HG03571 (cell line): ENCODE measurements at regions not wholly inside any gene's neighbourhood (a gene's known extent, or its start where the extent isn't known, plus 50 kb on each side); places are given as distances from the start of the nearest gene placed in this dataset.
"Not testable (repeated sequence)": the region's sequence is repeated elsewhere in the genome, so short reads cannot be mapped to it uniquely, and the experiment has no call there.

Experiments
- ATAC-seq: cut with Tn5 transposase; IDR thresholded peaks from one replicate; pipeline ENCODE4 v1.9.1; 2021; ENCODE audit not compliant: unreplicated experiment

DNA sequence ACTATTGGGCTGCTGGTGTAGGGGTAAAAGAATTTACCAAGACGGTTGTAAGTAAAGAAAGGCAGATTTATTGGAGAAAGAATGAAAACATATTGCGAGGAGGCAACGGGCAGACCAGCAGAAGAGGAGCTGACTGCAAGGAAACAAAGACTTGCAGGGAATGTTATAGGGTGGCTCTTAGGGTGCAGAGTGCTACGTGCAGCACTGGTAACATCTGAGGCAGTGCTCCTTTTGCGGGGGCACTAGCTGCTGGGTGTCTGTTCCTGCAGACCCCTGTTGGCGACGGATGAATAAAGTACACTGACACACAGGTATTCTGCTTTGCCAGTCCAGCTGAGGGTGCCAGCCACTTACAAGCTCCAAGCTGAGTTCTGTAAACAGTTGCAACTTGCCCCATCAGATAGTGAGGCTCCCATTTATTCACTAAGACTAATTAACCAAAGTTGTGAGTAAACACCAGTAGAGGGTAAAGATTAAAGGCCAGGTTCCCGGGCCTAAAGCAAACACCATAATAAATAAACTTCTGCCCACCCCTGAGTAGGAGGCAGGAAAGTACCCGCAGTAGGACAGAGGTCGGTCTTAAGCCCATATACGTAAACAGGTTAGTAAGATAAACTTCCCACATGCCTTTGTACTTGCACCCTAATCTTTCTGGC is 140.2 kb upstream of the KCNK1 start:
- ATAC-seq: no peak

DNA sequence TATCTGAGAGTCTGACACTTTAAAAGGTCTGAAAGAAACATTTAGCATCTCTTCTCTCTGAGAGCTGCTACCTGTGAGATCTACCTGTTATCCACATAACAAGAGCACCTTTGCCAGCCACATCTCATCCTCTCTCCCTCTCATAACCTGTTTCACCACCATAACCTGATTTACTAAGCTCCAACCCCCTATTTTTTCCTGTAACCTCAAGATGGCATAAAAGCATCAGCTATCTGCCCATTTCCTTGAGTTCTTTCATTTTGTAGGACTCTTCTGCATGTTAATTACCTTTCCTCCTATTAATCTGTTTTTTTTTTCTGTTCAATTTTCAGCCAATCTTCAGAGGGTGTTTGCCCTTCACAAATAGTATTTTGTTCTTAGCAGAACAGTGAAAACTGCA is 136.5 kb upstream of the KCNK1 start:
- ATAC-seq: no peak

DNA sequence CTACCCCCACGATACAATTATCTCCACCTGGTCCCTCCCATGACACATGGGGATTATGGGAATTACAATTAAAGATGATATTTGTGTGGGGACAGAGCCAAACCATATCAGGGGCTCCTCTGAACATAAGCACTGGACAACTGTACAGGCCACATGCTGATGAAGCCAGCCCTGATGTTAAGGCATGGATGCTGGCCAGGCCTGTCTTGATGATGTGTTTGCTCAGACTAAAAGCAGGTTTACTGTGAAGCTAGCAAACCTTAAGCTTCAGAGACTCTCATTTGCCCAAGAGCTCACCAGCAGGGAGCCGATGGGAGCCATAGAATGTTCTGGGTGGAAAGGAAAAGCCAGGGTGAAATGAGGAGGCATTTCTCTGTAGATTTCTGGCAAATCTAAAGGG is 135.3 kb upstream of the KCNK1 start:
- no peak for ATAC-seq

DNA sequence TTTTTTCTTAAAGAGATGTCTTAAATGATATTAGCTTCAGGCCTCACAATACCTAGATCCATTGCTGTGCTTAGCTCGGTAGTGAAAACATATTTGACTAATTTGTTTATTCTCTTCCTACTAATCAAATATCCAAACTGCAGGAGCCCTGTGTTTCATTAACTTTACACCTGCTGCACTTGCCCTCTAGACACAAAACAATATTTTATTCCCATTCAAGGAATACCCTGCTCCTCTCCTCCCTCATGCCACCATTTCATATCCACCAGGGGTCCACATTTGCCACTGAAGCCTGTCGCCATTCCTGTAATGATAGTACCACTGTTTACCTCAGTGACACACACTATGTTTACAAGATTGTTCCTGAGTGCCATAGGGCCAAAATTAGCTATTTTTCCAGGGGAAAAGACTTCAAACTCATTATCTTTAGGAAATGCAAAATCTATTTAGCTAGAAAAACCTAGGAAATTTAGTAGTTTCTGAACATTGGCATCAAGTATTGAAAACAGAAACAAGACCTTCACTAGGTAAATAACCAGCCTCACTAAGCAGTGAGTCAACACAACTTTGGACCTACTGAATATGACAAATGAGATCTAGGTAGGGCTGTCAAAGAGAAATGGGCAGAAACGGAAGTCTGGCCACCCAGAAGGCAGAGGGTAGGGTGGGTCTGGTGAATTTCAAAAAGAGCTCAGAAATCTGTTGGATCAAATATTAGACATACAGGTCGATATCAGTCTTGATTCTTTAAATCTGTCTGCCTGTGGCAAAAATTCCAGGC is 134.6 kb upstream of the KCNK1 start:
- no peak for ATAC-seq

DNA sequence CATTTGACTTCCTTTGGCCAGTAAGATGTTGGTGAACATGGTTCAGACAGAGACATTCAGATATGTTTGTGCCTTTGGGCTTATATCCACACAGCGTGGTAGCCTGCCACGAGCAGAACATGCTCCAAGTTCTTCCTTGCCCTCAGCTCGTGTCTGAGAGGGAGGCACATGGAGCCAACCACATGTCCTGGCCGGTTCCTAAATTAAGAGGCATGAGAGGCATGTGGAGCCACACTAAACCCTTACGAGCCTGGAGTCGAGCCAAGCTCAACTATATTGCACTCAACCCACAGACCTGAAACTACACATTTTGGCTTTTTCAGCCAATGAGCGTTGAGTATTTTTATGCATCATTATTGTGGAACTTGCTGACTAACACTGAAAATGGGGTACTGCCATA is 133.7 kb upstream of the KCNK1 start:
- no peak for ATAC-seq

DNA sequence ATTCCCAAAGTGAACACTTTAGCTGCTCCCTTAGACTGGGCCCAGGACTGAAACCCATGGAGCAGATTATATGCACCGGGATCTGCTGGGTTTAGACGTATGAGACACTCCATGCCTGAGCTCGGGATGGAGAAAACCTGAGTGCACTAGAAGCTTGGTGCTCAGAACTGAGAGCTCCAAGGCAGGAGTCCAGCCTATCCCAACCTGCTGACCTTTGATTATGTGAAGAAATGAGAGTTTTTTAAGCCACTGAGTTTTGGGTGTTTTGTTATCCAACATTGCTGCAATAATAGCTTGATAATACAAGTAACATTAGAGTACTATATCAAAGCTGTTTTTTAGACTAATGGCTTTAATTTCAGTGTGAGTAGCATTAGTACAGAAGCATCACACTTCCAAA is 131.5 kb upstream of the KCNK1 start:
- ATAC-seq: no peak

DNA sequence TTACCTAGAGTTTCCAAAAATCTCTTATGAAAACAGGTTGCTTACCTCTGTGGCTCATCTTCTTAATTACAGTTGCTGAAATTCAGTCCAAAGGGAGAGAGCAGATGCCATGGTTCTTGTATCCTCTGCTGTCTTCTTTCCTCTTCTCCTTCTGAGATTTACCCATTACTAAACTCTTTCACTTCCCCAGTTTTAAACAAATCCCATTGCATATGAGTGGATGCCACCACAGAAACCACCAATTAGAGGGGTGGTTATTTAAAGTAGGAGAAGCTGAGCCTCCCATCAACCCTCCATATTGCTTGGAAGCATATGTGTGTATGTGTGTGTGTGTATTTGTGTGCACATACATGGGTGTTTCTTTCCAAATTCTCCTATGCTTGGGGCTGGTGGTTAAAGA is 128.5 kb upstream of the KCNK1 start:
- ATAC-seq: no peak

DNA sequence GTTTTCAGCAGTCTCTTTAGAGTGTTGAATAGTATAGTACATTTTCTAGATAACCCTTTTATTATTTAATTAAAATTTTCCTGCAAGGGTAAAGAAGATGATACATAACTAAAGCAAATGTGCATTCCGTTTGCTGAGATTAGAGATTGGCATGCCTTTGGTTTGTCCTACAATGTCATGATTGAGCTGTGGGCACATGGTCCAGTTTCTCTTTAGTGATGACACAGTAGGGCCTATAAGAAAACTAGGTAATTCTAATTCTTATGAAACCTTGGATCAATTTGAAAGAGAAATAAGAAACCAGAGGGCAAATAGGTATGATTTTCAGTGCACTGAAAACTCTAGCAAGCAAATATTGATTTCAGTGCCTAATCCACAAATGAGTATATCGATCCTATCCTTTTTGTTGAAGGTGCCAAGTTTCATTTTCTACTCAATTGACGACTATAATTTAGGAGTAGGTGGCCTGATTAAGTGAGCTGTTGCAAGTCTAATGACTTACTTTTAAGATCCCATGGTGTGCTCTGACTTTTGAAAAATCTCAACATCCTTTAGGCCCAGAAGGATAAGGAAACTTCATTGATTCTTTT is 128.0 kb upstream of the KCNK1 start:
- no peak for ATAC-seq

DNA sequence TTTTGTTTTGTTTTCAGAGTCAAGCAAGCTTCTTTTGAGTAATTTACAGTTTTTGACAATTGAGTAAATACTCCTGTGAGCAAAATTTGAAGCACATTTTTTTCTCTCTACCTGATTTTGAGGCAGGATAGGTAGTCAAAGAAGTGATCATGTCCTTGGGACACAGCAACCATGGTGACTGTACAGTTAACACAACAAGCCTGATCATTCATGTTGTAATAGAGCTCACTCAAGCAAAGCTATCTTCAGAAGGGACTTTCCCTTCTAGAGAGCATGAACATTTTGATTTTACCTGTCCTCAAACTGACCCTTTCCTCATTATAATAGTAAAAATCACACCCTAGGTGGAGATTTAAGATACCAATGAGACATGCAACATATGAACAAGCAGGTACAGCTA is 126.5 kb upstream of the KCNK1 start:
- ATAC-seq: no peak

DNA sequence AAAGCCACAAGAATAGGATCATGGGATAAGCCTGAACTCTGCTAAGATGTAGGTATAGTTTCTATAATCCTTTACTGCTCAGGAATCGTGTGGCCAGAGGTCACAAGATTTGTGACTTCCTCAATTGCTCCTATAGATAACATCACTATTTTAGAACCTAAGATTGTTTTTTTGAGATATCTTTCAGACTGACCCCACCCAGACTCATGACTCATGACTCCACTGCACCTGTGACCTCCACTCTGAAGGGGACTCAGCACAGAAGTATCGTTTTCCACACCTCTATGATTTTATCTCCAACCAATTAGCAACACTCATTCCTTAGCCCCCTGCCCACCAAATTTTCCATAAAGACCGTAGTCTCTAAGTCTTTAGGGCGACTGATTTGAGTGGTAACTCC is 124.5 kb upstream of the KCNK1 start:
- ATAC-seq: no peak

DNA sequence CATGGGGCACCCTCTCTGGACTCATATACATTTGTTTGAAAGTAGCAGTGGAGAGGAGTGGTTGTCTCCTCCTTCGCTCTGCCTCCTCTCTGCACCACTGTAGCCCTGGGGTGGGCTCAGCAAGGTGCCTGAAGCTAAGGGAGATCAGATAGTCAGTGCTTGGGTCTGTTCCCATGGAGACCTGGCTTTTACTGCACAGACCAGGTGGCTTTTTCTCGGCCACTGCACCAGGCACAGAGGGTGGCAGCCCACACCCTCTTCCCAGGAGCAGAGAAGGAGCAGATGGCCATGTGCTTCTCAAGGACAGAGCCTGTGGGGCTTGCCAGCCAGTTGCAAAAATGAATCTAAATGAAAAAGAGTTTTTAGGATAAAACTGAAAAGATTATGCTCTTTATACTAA is 123.4 kb upstream of the KCNK1 start:
- no peak for ATAC-seq

DNA sequence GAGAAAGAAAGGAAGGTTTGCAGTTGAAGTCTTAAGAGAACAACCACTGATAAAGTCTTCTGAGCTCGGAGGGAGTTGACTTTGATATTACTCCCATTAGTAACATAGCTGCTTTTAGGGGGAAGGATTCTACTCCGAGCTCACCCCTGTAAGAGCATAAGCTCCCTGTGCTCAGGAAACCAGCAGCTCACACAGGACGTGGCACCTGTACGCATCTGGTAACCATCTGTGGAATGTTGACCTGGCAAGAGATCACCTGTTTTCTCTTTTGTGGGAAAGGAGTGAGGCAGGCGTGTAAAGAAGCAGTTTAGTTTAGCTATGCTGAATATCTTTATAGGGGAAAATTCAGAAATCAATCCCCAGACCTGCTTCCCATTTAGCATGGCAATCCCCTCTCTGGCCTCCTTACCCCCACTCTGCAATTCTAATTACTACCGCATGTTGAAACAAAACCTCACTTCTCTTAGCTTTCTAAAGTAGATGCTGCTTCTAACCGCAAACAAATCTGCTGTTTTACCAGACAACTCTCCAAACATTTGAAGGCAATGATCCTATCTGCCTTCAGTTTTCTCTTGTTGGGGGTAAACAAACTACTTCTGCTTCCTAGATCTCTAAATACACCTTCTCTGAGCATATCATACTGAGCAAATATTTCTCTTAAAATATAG is 121.8 kb upstream of the KCNK1 start:
- ATAC-seq: no peak

DNA sequence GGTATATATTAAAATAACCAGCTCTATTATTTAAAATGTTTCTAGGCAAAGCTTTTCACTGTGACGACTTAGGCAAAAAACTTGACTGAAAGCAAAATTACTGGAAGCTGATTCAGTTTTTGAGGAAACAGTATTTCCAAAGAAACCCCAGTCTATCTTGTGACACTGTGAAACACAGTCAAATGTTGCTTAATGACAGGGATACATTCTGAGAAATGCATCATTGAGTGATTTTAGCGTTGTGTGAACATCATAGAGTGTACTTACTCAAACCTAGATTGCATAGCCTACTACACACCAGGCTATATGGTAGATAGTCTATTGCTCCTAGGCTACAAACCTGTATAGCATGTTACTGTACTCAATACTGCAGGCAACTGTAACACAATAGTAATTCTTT is 116.9 kb upstream of the KCNK1 start:
- no peak for ATAC-seq

DNA sequence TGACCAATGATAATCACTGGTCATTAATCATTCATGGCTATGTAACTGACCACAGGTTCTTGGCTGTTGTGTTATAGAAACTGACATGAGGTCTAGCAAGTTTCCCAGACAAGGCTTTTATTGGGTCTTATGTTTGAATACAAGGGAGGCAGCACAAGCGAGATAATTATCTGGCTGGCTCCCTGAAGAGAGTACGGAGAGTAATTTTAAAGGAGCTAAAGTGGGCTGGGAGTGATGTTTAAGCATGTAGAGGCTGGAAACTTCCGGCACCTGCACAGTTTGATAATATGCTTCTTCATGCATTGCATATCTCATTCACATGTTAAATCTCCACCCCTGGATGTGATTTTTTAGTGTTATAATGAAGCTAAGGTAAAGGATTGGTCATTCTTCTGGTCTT is 116.2 kb upstream of the KCNK1 start:
- no peak for ATAC-seq

DNA sequence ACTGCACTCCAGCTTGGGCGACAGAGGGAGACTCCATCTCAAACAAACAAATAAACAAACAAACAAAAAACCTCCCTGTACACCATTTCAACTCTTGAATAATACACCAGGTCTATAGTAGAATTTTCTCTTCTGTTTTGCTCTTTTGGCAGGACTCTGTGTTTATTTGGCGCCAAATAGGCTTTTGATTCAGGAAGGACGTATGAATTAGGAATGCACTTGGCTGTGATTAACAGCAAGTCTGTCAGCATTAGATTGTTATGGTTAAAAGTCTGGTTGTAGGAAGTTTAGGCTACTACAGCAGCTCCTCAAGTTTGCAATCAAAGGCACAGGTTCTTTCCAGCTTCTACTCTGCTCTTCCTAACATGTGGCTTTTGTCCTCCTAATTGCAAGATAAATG is 113.8 kb upstream of the KCNK1 start:
- ATAC-seq: no peak

DNA sequence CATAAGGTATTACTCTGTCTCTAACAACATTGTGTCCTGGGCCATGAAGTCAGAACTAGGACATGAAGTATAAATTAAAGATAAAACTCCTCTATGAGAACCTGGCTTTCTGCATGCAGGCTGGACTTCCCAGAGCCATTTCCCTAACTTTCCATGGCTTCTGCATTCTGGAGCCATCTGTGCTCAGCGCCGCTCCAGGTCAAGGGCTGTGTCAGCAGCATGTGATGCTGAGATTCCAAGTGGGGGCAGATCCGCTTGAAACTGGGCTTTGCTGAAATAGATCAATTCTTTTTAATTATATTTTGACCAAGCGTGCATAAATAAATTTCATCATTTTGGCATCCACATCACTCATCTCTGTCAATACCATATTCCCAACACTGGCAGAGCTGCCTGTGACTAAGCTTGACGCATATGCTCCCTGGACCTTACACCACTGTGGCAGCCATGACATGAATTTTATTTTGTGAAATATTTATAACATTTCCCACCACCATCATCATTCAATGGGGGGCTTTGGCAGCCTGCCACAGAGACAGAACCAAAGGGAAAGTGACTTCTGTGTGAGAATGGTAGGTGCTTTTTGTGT is 110.4 kb upstream of the KCNK1 start:
- ATAC-seq: no peak

DNA sequence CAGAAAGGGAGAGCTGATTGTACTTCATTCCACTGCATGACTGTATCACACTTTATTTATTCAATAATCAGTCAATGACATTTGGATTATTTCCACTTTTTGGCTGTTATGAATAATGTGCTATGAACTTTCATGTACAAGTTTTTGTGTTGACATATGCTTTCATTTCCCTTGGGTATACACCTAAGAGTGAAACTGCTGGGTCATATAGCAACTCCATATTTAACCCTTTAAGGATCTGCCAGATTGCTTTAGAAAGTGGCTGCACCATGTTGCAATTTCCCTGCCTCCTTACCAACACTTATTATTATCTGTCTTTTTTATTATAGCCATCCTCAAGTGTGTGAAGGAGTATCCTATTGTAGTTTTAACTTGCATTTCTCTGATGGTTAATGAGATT is 108.8 kb upstream of the KCNK1 start:
- no peak for ATAC-seq

DNA sequence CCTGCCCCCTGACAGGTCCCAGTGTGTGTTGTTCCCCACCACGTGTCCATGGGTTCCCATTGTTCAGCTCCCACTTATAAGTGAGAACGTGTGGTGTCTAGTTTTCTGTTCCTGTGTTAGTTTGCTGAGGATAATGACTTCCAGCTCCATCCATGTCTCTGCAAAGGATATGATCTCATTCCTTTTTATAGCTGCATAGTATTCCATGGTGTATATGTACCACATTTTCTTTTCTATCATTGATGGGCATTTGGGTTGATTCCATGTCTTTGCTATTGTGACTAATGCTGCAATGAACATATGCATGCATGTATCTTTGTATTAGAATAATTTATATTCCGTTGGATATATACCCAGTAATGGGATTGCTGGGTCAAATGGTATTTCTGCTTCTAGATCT is 108.0 kb upstream of the KCNK1 start:
- ATAC-seq: not testable (repeated sequence)

DNA sequence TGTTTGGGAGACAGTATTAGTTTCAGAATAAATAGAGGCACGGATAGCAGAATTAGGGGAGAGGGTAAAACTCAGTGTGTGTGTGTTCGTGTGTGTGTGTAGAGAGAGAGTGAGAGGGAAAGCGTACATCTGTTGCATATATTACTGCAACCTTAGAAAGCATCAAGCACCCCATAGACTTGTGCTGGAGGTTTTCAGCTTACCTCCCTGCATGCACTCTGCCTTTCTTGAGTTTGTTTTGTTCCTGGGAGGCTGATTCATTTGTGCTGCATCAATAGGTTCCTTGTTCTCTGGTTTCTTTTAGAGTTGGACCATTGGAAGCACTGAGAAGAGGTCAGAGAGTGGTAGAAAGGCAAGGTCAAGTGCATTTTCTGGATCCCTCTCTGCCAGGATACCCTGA is 104.4 kb upstream of the KCNK1 start:
- ATAC-seq: no peak

DNA sequence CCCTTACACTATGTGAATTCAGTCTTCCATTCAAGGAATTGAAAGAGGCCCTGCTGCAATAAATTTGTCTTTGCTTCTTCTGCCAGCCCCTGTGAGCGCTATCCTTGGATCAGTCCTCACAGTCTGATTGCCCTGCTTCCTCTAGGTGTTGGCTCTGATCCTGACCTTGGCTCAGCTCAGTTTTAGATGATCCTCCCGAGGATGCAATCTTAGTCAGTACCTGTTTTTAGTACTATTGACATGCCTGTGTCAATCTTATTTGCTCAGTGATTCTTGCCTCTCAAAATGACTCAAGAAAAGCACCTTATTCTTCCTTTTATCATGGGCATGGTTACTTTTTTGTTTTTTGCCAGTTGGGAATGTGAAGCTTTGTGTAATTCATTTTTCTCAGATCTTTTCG is 101.4 kb upstream of the KCNK1 start:
- no peak for ATAC-seq

DNA sequence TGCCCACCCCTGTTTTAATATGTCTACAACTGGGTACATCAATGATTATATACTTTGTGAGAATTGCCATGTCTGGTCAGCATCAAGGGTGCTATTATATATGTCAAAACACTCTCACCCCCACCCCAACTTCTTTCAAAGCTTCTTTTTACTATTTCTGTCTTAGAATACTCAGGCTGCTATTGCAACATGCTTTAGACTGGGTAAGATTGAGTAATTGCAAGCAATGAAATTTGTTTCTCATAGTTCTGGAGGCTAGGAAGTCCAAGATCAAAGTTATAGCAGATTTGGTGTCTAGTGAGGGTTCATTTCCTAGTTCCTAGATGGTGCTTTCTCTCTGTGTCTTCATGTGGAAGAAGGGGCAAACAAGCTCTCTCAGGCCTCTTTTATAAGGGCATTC is 100.5 kb upstream of the KCNK1 start:
- ATAC-seq: no peak

DNA sequence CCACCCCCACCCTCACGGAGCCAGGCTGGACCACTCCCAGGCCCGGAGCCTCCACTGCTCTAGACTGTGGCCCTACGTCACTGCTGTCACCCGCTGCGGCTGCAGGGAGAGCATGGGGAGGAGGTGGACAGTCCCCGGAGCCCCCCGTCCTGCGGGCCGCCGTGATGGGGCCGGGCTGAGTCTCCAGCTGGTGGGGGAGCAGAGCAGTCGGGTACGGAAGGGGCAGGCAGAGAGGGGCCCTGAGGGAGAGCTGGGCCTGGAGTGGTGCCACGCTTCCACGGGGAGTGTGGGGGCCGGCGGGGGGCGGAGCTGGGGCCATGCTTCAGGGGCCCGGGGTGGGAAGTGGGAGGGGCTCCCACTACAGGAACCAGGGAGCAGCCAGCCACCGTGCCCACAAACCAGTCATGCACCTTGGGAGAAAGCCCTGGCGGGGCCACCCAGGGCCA is 98.9 kb upstream of the KCNK1 start:
- ATAC-seq: no peak
